OCI-LY7 (cell line): ENCODE measurements at regions not wholly inside any gene's neighbourhood (a gene's known extent, or its start where the extent isn't known, plus 50 kb on each side); places are given as distances from the start of the nearest gene placed in this dataset.
"Not testable (repeated sequence)": the region's sequence is repeated elsewhere in the genome, so short reads cannot be mapped to it uniquely, and the experiment has no call there.

ENCODE experiments used
- BruUV-seq: library from RNA; stranded (reverse); fragments of 400-500 nt; replicated peaks from 2 replicates; lab custom pipeline; 2021; lab: Mats Ljungman, UMichigan
- CTCF ChIA-PET: fragments of 300-600 bp; sonication (Branson Sonifier 250); formaldehyde crosslinking; loops from one replicate; lab custom pipeline; 2022; ENCODE audit warnings: antibody characterized with exemption; ENCODE audit not compliant: unreplicated experiment; lab: Charles Lee
- POLR2A ChIA-PET: fragments of 300-600 bp; sonication (Branson Sonifier 250); formaldehyde crosslinking; loops from one replicate; lab custom pipeline; 2022; ENCODE audit warnings: antibody characterized with exemption; lab: Charles Lee
- DNase-seq: peaks from one replicate; pipeline ENCODE4 v3.0.0-alpha.2; 2015; ENCODE audit warnings: low spot score
- H2AFZ ChIP-seq: fragments of 200-600 bp; sonication (generic), shearing (Covaris generic); 2 replicates; pipeline ENCODE4 v1.6.1; 2014; ENCODE audit warnings: mild to moderate bottlenecking, antibody characterized with exemption, low read length, moderate library complexity
- H3K27ac ChIP-seq: fragments of 200-600 bp; sonication (generic); 2 replicates; pipeline ENCODE4 v1.5.1; 2014; ENCODE audit warnings: mixed run types, low read depth, mild to moderate bottlenecking, moderate library complexity, low read length, inconsistent platforms; ENCODE audit not compliant: poor library complexity, severe bottlenecking
- H3K36me3 ChIP-seq: fragments of 200-600 bp; sonication (generic); 2 replicates; pipeline ENCODE4 v1.6.1; 2014; ENCODE audit warnings: mild to moderate bottlenecking, antibody characterized with exemption, low read length, moderate library complexity, mixed read lengths; ENCODE audit not compliant: insufficient read depth
- H3K4me1 ChIP-seq: fragments of 200-600 bp; sonication (generic); 2 replicates; pipeline ENCODE4 v1.5.1; 2014; ENCODE audit warnings: mild to moderate bottlenecking, low read length; ENCODE audit not compliant: insufficient read depth, poor library complexity, severe bottlenecking
- H3K4me2 ChIP-seq: fragments of 200-600 bp; sonication (generic); 2 replicates; pipeline ENCODE4 v1.6.1; 2014; ENCODE audit warnings: mild to moderate bottlenecking, low read length
- H3K4me3 ChIP-seq: fragments of 200-600 bp; sonication (generic); 2 replicates; pipeline ENCODE4 v1.5.1; 2014; ENCODE audit warnings: mild to moderate bottlenecking, low read depth, low read length; ENCODE audit not compliant: poor library complexity, severe bottlenecking
- H3K79me2 ChIP-seq: fragments of 200-600 bp; sonication (generic); 2 replicates; pipeline ENCODE4 v1.6.1; 2016; ENCODE audit warnings: low read depth, mild to moderate bottlenecking, low read length, moderate library complexity, mixed read lengths; ENCODE audit not compliant: insufficient read depth
- H3K9me2 ChIP-seq: fragments of 200-600 bp; sonication (generic); 2 replicates; pipeline ENCODE4 v1.6.1; 2016; ENCODE audit warnings: mild to moderate bottlenecking, low read length, mixed read lengths; ENCODE audit not compliant: insufficient read depth
- H3K9me3 ChIP-seq: fragments of 200-600 bp; sonication (generic); 2 replicates; pipeline ENCODE4 v1.6.1; 2014; ENCODE audit warnings: mild to moderate bottlenecking, mixed run types, low read length, mixed read lengths
- H4K20me1 ChIP-seq: fragments of 200-600 bp; sonication (generic); 2 replicates; pipeline ENCODE4 v1.6.1; 2014; ENCODE audit warnings: mild to moderate bottlenecking, antibody characterized with exemption, low read length, moderate library complexity, mixed read lengths; ENCODE audit not compliant: insufficient read depth
- CTCF ChIP-seq: fragments of 200-600 bp; sonication (generic); conservative IDR thresholded peaks from 2 replicates; pipeline ENCODE4 v1.5.1; 2014; ENCODE audit warnings: mild to moderate bottlenecking, antibody characterized with exemption, low read length, moderate library complexity, mixed read lengths
- EZH2phosphoT487 ChIP-seq: fragments of 200-600 bp; sonication (generic); IDR thresholded peaks from 2 replicates; pipeline ENCODE4 v1.6.1; 2018; ENCODE audit warnings: low read depth, borderline replicate concordance, mild to moderate bottlenecking, mixed run types, antibody characterized with exemption, low read length, moderate library complexity, mixed read lengths
- intact Hi-C: fragments of 100-400 bp; cut with micrococcal nuclease; formaldehyde crosslinking; loops from one replicate; pipeline ENCODE4 v1.10.0; 2022; ENCODE audit not compliant: unreplicated experiment

- Histone ChIP-seq H3K79me2 (no peaks in the 10 kb centered on the region), H3K9me2 (no peaks in the 10 kb centered on the region), H3K4me2 (no peak overlapping the region), H4K20me1 (no peaks in the 10 kb centered on the region), H3K27ac (no peak overlapping the region), H3K9me3 (no peaks in the 10 kb centered on the region), H2AFZ (no peak overlapping the region), H3K4me1 (no peaks in the 10 kb centered on the region), H3K4me3 (no peak overlapping the region), H3K36me3 (no peaks in the 10 kb centered on the region)
- TF ChIP-seq CTCF (no peak), EZH2phosphoT487 (no peak)
- intact Hi-C loops: no loop called here
- no peak for DNase-seq
- POLR2A ChIA-PET: interaction anchor here (0.6 kb wide), 1 partner anchor 203 kb away, joined by 3 read pairs; no protein-coding TSS in a partner anchor
- BruUV-seq: no TSS peak
- CTCF ChIA-PET: no interaction called here
Measured at GRCh38 chr4:163243297-163243981, 76.7 kb upstream of the NAF1 start.

- Histone ChIP-seq H3K4me1 (no peaks in the 10 kb centered on the region), H3K79me2 (no peaks in the 10 kb centered on the region), H3K4me2 (no peak overlapping the region), H3K4me3 (no peak overlapping the region), H3K36me3 (no peaks in the 10 kb centered on the region), H3K9me3 (no peaks in the 10 kb centered on the region), H4K20me1 (no peaks in the 10 kb centered on the region), H2AFZ (no peak overlapping the region), H3K9me2 (no peaks in the 10 kb centered on the region), H3K27ac (no peak overlapping the region)
- ChIA-PET POLR2A (interaction anchor here (0.5 to 0.6 kb wide), 2 partner anchors 12 to 914 kb away, joined by 3 read pairs; no protein-coding TSS in a partner anchor), CTCF (no interaction called here)
- intact Hi-C loops: no loop called here
- TF ChIP-seq EZH2phosphoT487: no peak
- TF ChIP-seq CTCF: no peak
- DNase-seq: no peak
- no TSS peak for BruUV-seq
Measured at GRCh38 chr4:163237856-163238255, 71.2 kb upstream of the NAF1 start.

GRCh38 chr4:163236389-163236788 lies 69.7 kb upstream of the NAF1 start:
- H3K4me2 ChIP-seq, CTCF ChIA-PET, H2AFZ ChIP-seq, H4K20me1 ChIP-seq, H3K4me3 ChIP-seq, DNase-seq, H3K36me3 ChIP-seq, intact Hi-C loops, H3K9me3 ChIP-seq, POLR2A ChIA-PET, H3K27ac ChIP-seq, H3K79me2 ChIP-seq, BruUV-seq, H3K9me2 ChIP-seq, H3K4me1 ChIP-seq: not testable (repeated sequence)
